ENCODE measurements at regions not wholly inside any gene's neighbourhood (a gene's known extent, or its start where the extent isn't known, plus 50 kb on each side); places are given as distances from the start of the nearest gene placed in this dataset.
"Not testable (repeated sequence)": the region's sequence is repeated elsewhere in the genome, so short reads cannot be mapped to it uniquely, and the experiment has no call there.

DNA sequence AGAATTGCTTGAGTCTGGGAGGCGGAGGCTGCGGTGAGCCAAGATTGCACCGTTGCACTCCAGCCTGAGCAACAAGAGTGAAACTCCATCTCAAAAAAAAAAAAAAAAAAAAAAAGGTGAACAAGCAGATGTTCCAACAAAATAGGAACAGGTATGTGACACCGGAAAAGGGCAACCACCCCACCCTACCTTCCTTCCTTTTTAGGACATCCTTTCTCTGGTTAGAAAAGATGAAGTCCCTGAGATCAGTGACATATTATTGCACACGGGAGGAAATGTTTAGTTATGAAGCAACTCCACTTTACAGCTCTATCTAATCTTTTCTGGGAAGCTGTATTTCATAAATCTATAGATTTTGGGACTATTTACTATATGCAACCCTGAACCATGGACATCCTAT lies 114.2 kb upstream of the MON1B start:
- DNase-seq: no peak

DNA sequence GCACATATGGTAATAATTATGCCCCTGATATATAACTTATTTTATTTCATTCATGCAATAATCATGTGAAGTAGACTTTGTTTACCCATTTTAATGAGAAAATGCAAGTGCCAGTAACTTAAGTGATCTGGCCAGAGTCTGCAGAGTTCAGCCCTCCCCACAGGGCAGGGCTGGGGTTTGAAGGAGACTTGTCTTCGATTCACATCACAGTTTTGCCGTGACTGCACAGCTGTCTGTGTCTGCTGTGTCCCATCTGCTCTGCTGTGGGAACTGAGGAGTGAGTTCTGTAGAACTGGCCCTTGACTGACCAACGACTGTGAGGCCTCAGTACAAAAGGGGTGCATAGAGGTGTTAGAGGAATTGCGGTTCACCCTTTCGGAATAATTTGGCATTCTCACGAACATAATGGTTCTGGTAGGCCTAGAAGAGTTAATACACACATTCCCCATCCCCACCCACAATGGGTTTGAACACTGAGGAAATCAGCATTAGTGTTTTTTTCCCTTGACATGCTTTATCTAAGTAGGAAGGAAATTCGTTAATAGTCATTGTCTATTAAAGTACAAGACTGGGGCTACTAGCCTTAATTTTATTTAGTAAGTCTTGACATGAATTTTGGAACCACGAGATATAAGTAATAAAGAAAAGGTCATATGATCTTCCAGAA lies 113.6 kb upstream of the MON1B start:
- DNase-seq: no peak

DNA sequence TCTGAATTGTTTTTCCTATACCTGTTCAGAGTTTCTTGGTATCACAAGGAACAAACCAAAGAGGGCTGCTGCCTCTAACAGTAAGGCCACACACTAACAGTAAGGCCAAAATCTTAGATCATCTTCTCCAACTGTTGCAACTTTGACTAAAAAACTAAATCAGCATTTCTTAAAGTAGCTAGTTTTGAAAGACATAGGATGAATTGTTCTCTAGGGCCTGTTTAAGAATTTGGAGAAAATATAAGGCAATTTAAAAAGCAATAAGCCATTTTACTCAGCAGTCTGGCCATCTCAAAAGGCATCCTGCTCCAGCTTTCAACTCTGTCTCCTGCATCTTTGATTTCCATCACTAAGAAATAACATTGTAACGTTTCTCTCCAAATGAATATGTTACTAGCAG lies 105.0 kb upstream of the MON1B start:
- DNase-seq: no peak

DNA sequence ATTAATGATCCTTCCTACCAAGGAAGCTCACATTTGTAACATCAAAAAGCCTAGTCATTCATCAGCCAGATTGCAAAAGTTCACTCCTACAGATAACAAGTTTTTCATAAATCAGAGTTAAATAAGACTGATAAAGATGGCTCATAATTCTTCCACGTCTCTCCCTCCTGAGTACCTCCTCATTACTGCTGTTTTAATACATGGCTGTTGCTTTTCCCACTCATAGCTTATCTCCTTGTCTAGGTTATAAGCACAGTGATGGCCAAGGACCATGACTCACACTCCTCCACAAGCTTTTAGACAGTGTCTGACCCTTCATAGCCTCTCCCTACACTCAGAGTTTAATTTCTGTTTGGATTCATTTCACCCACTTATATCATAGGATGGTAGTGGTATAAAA lies 100.9 kb upstream of the MON1B start:
- DNase-seq: no peak

DNA sequence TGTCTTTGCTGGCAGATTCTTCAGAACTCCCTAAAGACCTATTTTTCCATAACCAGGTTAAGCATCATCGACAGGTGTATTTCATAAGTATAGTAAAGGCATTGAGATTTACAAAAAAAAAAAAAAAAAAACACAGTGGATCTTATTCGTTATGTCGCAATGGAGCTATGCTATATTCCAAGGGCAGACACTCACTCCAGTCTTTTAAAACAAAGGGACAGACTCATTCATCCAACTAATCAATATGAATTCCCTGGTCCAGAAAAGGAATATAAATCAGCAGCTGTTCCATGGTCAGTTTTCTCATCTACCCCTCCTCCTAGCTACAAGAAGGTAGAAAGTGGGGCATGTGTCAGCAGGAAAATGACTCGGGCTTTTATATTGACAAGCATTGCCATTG lies 97.7 kb upstream of the MON1B start:
- DNase-seq: no peak

DNA sequence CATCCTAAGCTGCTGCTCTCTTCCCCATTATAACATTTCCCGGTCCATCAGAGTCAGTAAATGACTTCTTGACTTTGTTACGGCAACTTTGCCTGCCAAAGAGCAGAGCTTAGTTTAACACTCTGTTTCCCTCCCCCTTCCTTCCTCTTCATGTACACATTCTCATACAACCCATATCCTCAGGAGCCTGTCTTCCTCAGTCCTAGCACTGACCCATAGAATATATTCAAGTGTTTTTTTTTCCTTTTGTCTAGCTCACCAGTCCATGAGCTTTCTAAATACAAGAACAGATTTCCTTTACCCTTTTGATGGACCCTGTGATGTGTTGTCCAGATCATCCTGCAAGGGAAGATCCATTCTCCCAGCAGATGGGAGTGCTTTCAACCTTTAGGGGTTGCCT lies 97.0 kb upstream of the MON1B start:
- no peak for DNase-seq

DNA sequence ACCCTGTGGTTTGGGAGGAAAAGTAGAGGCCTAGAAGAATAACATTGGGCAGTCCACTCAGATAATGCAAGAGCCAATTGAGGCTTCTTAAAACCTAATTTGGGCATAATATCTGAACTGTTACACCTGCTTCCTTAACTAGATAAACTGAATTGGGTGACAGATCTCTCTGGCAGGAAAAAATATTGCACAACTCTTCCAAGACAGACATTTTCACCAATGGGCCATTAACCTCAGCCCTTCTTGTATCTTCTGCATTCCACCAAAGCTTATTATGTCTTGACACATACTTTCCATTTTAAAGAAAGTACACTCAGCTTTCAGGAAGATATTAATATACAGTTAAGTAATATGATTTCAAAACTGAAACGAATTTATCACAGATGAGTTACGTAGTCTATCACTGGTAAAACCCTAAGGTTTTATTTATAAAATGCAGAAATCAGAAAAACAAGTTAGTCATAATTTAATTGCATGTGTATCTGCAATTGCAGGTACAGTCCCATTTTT lies 79.9 kb upstream of the MON1B start:
- no peak for DNase-seq

DNA sequence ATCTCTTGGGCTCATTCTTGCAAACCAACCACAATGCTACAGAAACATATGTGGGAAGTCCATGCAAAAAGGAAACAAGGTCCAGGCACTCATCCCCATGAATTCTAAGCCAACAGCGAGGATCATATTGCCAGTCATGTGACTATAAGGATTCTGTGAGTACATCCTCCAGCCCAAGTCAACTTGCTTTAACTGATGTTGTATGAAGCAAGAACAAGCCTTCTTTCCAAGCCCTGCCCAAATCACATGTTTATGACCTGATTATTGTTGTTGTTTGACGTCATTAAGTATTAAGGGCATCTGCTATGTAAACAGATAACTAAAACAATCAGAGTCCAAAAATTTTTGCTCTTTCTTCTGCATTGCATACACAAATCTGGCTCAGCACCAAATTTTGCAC lies 78.2 kb upstream of the MON1B start:
- DNase-seq: no peak

DNA sequence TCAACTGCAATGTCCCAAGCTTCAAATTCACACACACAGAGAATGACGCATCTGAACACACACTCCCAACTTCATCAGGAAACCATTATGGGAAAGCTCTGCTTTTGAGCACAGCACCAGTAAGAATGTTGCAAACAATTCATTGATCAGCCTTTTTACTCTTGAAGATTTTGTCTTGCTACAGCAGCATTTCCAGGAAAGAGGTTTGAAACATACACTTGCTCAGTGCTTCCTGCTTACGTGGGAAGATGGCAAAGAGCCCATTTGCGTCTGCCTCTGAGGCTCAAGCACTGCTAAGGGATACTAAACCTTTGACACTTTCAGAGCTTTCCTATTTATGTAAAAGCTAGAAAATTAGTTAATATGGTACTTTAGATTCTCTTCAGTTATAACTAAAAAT lies 77.2 kb upstream of the MON1B start:
- DNase-seq: no peak

DNA sequence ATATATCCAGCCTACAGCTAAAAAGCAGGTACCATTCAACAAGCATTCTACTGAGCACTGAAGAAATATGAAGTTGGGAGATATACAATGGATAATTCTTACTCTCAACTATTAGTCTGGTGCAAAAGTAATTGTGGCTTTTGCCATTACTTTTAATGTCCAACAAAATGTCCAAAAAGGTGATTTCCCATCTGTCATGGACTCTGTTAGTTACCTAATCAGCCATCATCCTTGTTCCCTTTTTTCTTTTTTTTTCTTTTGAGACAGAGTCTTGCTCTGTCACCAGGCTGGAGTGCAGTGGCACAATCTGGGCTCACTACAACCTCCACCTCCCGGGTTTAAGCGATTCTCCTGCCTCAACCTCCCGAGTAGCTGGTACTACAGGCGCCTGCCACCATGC lies 76.6 kb upstream of the MON1B start:
- not testable (repeated sequence) for DNase-seq

DNA sequence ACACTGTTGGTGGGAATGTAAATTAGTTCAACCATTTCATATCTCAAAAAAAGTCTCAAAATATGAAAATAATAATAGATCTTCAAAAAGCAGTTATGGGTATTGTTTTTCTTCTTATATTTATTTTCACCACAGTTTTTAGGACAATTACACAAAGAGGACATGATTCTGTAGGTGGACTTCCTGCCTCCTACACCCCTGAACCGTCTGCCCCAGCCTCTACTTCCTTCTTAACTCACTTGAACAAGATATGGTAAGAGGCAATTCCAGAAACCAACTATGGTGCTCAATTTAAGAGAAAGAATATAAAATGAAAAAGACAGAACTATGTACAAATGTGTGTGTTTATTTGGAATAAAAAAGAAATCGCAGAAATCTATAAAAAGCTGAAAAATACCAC lies 74.1 kb upstream of the MON1B start:
- no peak for DNase-seq

DNA sequence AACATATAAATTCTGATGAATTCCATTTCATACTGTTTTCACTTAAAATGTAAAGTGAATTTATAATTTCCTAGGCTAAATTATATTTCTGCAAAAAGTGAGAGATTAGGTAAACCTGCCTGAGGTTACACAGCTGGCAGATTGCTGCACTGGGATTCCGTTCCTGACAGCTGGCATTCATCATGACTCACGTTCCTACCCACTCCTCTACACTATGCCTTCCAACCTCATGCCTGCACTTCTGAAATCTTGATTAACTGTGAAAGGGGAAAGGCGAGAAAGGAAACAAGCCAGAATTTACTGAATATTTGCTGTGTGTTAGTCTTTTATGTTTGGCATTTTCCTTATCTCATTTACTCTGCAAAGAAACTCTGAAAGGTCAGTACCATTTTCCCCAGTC lies 73.3 kb upstream of the MON1B start:
- no peak for DNase-seq

DNA sequence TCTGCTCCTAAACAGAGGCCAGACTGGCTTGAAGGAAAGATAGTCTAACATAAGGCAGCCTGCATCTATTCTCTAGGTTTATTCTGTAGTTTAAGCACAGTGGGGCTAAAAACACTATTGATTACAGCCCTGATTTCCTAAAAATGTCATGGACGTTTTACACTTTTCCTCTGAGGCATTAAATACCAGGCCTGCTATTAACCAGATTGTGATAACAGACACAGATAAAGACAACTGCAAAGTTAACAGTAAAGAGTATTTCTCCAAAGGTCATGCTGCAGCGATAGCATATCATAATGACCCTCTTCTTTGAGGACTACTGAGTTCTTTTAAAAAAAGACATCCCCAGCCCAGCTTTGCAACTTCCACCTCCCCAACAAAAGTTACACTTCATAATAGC lies 59.6 kb upstream of the MON1B start:
- no peak for DNase-seq

DNA sequence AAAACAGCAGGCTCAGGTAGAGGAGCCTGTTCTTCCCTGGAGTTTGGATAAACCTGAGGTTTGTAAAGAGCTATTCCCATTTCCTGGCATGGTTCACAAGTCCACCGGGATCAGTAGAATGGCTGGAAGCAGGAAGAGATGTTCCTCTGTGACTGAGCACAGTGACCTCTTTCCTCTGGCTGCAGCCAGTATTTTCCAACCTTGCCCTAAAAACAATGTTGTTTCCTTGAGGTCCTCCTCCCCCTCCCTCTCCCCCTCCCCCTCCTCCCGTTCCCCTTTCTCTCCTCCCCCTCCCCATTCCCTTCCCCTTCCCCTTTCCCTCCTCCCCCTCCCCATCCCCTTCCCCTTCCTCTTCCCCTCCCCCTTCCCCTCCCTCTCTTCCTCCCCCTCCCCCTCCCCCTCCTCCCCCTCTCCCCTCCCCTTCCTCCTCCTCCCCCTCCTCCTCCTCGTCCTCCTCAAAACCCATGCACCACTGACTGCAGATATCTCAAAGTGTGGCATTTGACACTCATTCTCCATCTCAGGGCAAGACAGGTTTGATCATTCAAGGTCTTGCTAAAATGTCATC lies 58.9 kb upstream of the MON1B start:
- DNase-seq: no peak

DNA sequence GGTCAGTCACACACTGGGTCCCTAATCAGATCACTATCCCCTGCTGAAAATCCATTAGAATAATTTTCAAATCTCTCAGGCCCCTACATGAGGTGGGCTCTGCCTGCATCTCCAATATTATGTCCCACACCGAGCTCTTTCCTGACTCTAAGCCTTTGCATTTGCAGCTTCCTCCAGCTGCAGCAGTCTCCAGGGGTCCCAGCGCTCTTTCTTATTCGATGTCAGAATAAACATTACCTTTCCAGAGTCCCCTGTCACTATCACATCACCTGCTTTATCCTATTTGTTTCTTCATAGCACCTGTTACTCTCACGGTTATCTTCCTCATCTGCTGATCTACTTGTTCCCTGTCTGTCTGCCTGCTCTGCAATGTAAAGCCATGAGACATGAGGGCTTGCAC lies 57.3 kb upstream of the MON1B start:
- DNase-seq: no peak

DNA sequence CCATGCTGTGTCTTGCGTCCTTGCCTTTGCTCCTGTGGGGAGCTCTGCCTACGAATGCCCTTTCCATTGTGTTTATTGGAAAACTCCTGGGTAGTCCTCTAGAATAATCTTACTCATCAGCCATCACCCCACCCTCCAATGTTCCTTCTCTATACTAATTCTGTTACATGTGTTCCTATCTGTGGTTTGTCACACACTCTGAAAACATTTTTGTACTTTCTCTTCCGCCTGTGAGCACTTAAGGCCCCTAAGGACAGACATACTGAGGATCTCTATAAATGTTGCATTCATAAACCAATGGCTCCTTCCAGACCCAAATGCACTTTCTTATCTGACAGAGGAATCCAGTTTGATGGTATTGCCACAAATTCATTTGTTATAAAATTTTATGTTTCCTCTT lies 53.9 kb upstream of the MON1B start:
- DNase-seq: no peak
